ENCODE measurements at regions not wholly inside any gene's neighbourhood (a gene's known extent, or its start where the extent isn't known, plus 50 kb on each side); places are given as distances from the start of the nearest gene placed in this dataset.

DNA sequence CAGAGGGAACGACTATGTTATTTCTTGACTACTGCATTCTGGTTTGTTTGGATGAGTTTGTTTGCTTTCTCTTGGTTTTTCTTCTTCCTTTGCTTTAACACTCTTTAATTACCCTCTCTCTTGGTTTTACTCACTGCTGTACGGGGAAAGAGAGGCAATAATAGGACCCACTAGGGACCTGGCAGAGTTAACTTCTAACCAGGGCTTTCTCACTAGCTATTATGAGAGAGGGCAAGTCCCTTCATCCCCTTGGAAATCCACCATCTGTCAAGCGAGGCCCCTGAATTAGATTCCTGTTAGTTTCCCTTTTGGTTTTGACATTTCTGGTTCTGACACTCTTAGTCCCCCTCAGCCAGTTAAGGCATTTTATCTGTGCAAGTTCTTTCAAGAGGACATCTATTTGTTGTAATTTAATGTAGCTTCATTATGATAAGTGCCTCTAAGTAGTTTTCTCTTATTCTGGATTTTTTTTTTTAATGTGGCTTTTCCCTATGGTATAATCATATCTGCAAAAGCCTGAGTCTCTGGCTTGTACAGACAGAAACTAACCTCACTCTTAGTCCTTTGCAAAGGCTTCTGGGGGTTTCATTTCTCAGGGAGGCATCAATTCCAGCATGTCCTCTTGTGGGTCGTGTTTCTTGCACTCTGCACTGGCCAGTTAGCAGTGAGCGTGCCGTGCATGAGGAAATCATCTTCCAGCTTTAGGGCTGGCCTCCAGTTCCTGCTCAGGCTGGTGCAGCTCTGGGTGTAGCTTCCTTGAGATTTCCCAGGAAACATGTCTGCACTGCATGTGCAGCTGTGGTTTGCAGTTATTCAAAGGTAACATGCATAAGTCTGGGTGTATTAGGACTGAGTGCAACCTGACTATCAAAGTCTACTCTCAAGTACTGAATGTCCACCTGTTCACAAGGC, 221.3 kb downstream of the STIM2 start:
- TF ChIP-seq, protein P1, sequence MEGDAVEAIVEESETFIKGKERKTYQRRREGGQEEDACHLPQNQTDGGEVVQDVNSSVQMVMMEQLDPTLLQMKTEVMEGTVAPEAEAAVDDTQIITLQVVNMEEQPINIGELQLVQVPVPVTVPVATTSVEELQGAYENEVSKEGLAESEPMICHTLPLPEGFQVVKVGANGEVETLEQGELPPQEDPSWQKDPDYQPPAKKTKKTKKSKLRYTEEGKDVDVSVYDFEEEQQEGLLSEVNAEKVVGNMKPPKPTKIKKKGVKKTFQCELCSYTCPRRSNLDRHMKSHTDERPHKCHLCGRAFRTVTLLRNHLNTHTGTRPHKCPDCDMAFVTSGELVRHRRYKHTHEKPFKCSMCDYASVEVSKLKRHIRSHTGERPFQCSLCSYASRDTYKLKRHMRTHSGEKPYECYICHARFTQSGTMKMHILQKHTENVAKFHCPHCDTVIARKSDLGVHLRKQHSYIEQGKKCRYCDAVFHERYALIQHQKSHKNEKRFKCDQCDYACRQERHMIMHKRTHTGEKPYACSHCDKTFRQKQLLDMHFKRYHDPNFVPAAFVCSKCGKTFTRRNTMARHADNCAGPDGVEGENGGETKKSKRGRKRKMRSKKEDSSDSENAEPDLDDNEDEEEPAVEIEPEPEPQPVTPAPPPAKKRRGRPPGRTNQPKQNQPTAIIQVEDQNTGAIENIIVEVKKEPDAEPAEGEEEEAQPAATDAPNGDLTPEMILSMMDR (IDR thresholded peaks at IDR 0.05): no peak
- TF ChIP-seq ZFX (IDR thresholded peaks at IDR 0.05; ENCODE audit: borderline replicate concordance): no peak
